Stomach (tissue), 4 donors: ENCODE measurements at regions not wholly inside any gene's neighbourhood (a gene's known extent, or its start where the extent isn't known, plus 50 kb on each side); places are given as distances from the start of the nearest gene placed in this dataset.

Source experiments
- POLR2A ChIP-seq, 4 donors: fragments of 450-650 bp; IDR thresholded peaks; one replicate each; pipeline ENCODE4 v1.6.1; 2016; ENCODE audit warnings: antibody characterized with exemption in 4 of 4, control low read depth in 2 of 4, mild to moderate bottlenecking in 1 of 4, moderate library complexity in 1 of 4
- POLR2AphosphoS5 ChIP-seq, 3 donors: sonication (generic); formaldehyde crosslinking; IDR thresholded peaks; one replicate each; pipeline ENCODE4 v1.6.1; 2016; ENCODE audit warnings: antibody characterized with exemption in 3 of 3
- TF ChIP-seq, protein P1 (sequence below), 7 experiments: fragments of 450-650 bp in 4 of 7; fragments of 200-600 bp in 3 of 7; sonication (generic) in 3 of 7; IDR thresholded peaks; one replicate each; pipeline ENCODE4 v1.5.1; 2016 to 2019; ENCODE audit warnings: antibody characterized with exemption in 7 of 7, control low read depth in 2 of 7, mild to moderate bottlenecking in 1 of 7

GRCh38 chr13:82993417-82993816 lies 888.9 kb downstream of the SLITRK1 start:
- TF ChIP-seq, protein P1, sequence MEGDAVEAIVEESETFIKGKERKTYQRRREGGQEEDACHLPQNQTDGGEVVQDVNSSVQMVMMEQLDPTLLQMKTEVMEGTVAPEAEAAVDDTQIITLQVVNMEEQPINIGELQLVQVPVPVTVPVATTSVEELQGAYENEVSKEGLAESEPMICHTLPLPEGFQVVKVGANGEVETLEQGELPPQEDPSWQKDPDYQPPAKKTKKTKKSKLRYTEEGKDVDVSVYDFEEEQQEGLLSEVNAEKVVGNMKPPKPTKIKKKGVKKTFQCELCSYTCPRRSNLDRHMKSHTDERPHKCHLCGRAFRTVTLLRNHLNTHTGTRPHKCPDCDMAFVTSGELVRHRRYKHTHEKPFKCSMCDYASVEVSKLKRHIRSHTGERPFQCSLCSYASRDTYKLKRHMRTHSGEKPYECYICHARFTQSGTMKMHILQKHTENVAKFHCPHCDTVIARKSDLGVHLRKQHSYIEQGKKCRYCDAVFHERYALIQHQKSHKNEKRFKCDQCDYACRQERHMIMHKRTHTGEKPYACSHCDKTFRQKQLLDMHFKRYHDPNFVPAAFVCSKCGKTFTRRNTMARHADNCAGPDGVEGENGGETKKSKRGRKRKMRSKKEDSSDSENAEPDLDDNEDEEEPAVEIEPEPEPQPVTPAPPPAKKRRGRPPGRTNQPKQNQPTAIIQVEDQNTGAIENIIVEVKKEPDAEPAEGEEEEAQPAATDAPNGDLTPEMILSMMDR (IDR thresholded peaks at IDR 0.05): no peak
- no peak for TF ChIP-seq POLR2A (IDR thresholded peaks at IDR 0.05)
- TF ChIP-seq POLR2AphosphoS5 (IDR thresholded peaks at IDR 0.05): no peak
